Endothelial cell of hepatic sinusoid (primary cell): ENCODE measurements at regions not wholly inside any gene's neighbourhood (a gene's known extent, or its start where the extent isn't known, plus 50 kb on each side); places are given as distances from the start of the nearest gene placed in this dataset.
"Not testable (repeated sequence)": the region's sequence is repeated elsewhere in the genome, so short reads cannot be mapped to it uniquely, and the experiment has no call there.

Experiments used
- in situ Hi-C: cut with HindIII; loops from 2 replicates; pipeline ENCODE4 v1.10.0; 2017; ENCODE audit warnings: low sequenced_read_pairs

DNA sequence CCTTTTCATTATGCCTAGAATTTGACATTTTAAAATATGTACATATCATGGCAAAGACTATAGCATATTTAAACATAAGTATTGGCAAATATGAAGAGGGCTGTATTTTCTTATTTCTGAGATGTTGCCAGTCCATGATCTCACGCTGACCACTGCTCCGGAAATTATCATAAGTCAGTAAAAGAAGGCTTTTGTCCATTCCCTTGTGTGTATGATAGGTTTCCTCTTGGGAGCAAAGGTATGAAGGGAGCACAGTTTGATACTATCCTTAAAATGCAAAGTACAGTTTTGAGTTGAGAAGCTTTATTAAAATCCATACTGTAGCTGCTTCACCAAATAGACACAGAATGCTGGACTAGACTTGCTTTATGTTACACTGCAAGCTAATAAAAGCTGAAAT, 52.6 kb upstream of the AGA start:
- in situ Hi-C loops = no loop called here

DNA sequence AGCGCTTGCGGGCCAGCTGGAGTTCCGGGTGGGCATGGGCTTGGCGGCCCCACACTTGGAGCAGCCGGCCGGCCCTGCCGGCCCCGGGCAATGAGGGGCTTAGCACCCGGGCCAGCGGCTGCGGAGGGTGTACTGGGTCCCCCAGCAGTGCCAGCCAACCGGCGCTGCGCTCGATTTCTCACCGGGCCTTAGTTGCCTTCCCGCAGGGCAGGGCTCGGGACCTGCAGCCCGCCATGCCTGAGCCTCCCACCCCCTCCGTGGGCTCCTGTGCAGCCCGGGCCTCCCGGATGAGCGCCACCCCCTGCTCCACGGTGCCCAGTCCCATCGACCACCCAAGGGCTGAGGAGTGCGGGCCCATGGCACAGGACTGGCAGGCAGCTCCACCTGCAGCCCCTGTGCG, 53.4 kb upstream of the AGA start:
- in situ Hi-C loops = not testable (repeated sequence)

- in situ Hi-C loops = no loop called here
These were observed 57.3 kb upstream of the AGA start for GRCh38 chr4:177499537-177499936.

GRCh38 chr4:177505171-177505615, 63.0 kb upstream of the AGA start:
- in situ Hi-C loops = no loop called here

- in situ Hi-C loops = no loop called here
These were observed 66.4 kb upstream of the AGA start for GRCh38 chr4:177508662-177509061.

GRCh38 chr4:177509226-177509745, 67.0 kb upstream of the AGA start:
- in situ Hi-C loops = no loop called here

DNA sequence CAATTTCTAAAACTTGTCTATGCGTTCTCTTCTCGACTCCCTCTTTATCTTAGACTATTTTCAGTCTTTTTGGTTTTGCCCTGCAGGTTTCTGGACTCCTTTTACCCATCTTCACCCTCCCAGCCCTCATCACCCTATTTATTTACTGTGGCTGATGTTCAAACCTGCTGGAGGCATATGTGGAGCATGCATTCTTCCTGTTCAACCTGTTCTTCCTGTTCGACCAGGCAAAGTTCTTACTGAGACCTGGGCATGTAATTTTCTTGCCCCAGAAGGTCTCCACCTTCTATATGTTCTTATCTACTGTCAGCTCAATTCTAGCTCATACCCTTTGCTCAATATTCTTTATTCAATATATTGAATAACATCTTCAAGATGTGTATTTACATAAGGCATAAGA, 69.4 kb upstream of the AGA start:
- in situ Hi-C loops = no loop called here

- in situ Hi-C loops = no loop called here
These were observed 70.4 kb upstream of the AGA start for GRCh38 chr4:177512646-177513045.

DNA sequence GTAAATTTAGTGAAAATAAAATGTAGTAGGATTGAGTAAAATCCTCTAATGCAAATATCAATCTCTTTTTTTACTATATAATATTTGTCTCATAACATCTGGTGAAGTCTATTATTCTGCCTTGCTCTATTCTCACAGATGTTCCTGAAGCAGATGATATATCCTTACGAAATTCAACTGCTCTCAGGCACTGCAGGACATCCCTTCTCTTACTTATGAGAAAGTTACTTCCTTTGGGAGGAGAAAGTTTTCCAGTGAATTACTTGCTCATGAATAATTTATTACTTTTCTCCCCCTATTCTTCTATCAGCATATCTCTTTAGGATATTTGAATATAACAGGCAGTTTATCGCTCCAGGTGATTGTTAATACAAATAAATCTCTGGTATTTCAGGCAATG, 75.6 kb upstream of the AGA start:
- in situ Hi-C loops = no loop called here

DNA sequence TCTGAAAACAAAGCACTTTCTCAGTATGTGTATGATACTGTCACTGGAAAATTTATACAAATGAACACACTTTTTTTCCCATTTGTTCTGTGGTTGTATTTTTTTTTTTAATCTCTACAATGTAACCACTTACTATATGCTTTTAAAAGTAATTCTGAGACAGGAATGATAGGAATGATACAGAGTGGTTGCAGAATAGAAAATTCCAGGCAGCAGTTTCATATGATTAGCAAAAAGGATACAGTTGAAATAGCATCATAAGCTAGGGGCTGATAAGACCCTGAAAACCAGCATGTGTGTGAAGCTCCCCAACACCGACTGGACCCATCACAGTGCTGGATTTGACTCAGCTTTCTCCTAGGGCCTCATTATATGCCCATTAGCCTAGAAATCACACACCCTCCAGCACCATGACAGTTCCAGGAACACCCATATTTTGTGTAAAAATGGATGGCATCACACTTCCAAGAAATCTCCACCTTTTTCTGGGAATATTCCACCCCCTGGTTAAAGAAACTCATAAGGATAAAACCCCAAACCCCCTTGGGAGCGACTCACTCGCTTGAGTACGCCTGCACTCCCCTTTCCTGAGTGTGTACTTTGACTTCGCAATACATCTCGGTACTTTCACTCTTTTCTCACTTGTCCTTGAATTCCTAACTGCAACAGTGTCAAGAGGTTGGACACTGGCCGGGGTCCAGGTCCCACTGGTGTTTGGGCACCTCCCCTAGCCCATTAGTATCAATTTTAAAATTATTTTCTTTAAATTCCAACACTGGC, 77.4 kb upstream of the AGA start:
- in situ Hi-C loops = no loop called here

DNA sequence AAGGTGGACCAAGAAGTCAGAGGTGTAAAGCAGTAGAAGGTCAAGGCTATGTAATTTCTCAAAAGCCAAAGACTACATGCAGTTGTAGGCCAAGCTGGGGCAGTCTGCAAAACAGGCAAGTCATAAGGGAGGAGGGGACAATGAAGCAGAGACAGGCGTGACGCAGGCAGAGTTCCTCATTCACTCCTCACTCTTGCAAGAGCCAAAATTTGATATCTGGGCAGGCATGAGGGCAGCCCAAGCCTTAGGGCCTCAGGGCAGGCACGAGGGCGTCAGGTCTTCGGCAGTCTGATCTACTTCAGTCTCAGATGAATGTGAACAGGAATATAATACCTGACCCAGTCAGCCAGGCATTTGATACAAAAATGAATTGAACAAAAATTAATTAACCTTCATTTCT, 86.4 kb upstream of the AGA start:
- in situ Hi-C loops = no loop called here

DNA sequence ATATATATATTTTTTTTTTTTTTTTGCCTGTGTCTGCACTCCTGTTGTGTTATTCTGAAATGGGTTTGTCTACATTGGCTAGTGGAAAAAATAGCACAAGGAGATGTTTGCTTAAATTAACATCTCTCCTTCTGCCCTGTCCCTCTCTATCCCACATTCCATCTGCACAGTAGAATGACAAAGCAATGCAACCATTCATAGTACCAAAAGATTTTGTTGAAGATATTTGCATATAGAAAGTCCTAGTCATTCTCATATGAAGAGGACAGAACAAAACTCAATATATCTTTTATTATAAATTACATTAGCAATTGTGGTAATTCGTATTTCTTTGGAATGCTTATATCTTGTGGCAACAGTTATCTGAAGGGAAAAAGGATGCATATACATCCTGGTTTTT, 88.3 kb upstream of the AGA start:
- in situ Hi-C loops = no loop called here

- in situ Hi-C loops = no loop called here
These were observed 90.1 kb upstream of the AGA start for GRCh38 chr4:177532358-177532757.

- in situ Hi-C loops = not testable (repeated sequence)
These were observed 92.6 kb upstream of the AGA start for GRCh38 chr4:177534841-177535240.

DNA sequence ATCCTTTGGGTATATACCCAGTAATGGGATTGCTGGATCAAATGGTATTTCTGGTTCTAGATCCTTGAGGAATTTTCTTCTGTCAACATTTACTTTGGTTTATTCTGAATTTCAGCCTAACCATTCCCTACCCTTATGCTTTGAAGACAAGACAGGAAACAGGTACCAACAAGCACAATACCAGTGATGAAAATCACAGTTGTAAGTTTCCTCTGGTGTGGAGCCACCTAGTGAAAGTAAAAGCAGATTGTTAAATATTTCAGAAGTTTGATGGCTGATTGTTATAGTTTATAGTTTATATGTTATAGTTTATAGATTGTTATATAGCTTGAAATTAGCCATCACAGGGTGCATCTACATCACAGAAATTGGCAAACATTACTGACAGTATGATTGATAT, 104.5 kb upstream of the AGA start:
- in situ Hi-C loops = no loop called here

GRCh38 chr4:177547985-177548384, 105.7 kb upstream of the AGA start:
- in situ Hi-C loops = no loop called here

GRCh38 chr4:177555007-177555574, 112.9 kb upstream of the AGA start:
- in situ Hi-C loops = no loop called here

DNA sequence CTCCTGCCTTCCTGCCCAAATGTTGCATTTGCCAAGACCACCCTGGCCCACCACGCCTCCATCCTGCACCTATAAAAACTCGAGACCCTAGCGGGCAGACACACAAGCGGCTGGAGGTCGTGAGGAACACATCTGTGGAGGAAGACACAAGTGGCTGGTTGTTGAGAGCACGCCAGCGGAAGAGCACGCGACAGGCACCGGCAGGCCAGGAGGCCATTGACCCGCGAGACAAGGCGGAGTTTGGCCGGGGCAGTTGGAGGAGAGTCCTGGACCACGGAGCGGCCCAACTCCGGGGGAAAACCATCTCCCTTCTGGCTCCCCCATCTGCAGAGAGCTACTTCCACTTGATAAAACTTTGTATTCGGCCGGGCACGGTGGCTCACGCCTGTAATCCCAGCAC, 115.2 kb upstream of the AGA start:
- in situ Hi-C loops = no loop called here

- in situ Hi-C loops = no loop called here
These were observed 116.8 kb upstream of the AGA start for GRCh38 chr4:177558995-177559394.

DNA sequence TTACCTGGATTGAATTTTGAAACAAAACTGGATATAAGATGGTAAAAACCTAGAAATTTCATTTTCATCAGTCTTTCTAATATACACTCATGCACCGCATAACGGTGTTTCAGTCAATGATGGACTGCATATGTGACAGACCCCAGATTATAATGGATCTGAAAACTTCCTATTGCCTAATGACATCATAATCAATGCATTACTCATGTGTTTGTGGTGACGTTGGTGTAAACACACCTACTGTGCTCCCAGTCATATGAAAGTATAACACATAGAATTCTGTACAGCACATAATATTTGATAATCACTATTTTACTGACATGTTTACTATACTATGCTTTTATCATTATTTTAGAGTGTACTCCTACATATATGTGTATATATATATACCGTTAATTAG, 119.9 kb upstream of the AGA start:
- in situ Hi-C loops = no loop called here

- in situ Hi-C loops = no loop called here
These were observed 120.6 kb upstream of the AGA start for GRCh38 chr4:177562859-177563258.

DNA sequence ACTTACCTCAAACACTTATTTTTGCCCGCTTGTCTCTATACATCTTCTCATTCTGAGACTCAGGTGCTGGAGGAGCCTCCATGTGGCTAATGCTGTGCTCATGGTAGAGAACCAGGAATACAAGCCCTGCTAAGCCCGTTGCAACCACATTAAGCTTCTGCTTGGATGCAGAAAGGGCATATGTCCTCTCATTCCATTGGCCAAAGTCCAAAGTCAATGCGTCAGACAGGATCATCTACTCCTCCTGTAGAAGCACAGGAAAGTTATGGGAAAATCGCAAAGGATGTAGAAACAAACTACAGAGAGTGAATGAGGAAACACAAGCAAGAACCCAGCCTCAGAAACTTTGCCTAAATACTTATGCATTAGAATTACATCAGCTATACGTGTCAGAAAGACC, 124.5 kb upstream of the AGA start:
- in situ Hi-C loops = no loop called here

- in situ Hi-C loops = no loop called here
These were observed 126.7 kb upstream of the AGA start for GRCh38 chr4:177568931-177569330.
